GM12878 (cell line): ENCODE measurements at regions not wholly inside any gene's neighbourhood (a gene's known extent, or its start where the extent isn't known, plus 50 kb on each side); places are given as distances from the start of the nearest gene placed in this dataset.

Experiments
- ASH2L ChIP-seq: fragments of 300-600, 200-600 bp; sonication (generic); IDR thresholded peaks from 2 replicates; pipeline ENCODE4 v1.6.1; 2017; ENCODE audit warnings: low read depth, mild to moderate bottlenecking, borderline replicate concordance
- ETV6 ChIP-seq, 2 experiments: fragments of 450-650 bp in 1 of 2; IDR thresholded peaks in 1 of 2; conservative IDR thresholded peaks in 1 of 2; 2 replicates each; pipeline ENCODE4 v1.6.1; 2014; ENCODE audit warnings: antibody characterized with exemption in 1 of 2, borderline replicate concordance in 1 of 2, low read depth in 1 of 2, mild to moderate bottlenecking in 1 of 2, moderate library complexity in 1 of 2
- FOS ChIP-seq: IDR thresholded peaks from 3 replicates; pipeline ENCODE4 v1.6.1; 2011; ENCODE audit warnings: borderline replicate concordance; ENCODE audit not compliant: insufficient read length; ENCODE audit errors: extremely low read depth
- IRF4 ChIP-seq: IDR thresholded peaks from 2 replicates; pipeline ENCODE4 v1.6.1; 2011; ENCODE audit warnings: low read depth, low read length
- MEF2A ChIP-seq: IDR thresholded peaks from 2 replicates; pipeline ENCODE4 v1.6.1; 2011; ENCODE audit warnings: low read depth, mild to moderate bottlenecking, low read length, moderate library complexity; ENCODE audit not compliant: insufficient read depth
- MEF2B ChIP-seq: fragments of 450-650 bp; IDR thresholded peaks from 2 replicates; pipeline ENCODE4 v1.6.1; 2018; ENCODE audit warnings: mild to moderate bottlenecking, moderate library complexity; ENCODE audit not compliant: partially characterized antibody, poor library complexity, severe bottlenecking
- NFYB ChIP-seq: IDR thresholded peaks from 2 replicates; pipeline ENCODE4 v1.6.1; 2011; ENCODE audit warnings: low read depth, mild to moderate bottlenecking, low read length, improper control_type of control experiment, moderate library complexity; ENCODE audit not compliant: insufficient read depth
- SMAD1 ChIP-seq: fragments of 450-650 bp; IDR thresholded peaks from 2 replicates; pipeline ENCODE4 v1.6.1; 2018; ENCODE audit warnings: mild to moderate bottlenecking, low read depth; ENCODE audit not compliant: partially characterized antibody
- TARDBP ChIP-seq: IDR thresholded peaks from 2 replicates; pipeline ENCODE4 v1.6.1; 2016; ENCODE audit warnings: borderline replicate concordance
- ZZZ3 ChIP-seq: IDR thresholded peaks from 2 replicates; pipeline ENCODE4 v1.6.1; 2011; ENCODE audit warnings: low read depth; ENCODE audit not compliant: control insufficient read depth, insufficient read length
- TF ChIP-seq, protein P1 (sequence below): fragments of 450-650 bp; IDR thresholded peaks from 2 replicates; pipeline ENCODE4 v1.6.1; 2017; ENCODE audit warnings: mild to moderate bottlenecking
- TF ChIP-seq, protein P2 (sequence below): fragments of 450-650 bp; IDR thresholded peaks from 2 replicates; pipeline ENCODE4 v1.6.1; 2017; ENCODE audit warnings: mild to moderate bottlenecking, low read depth, inconsistent platforms; ENCODE audit not compliant: poor library complexity, severe bottlenecking

DNA sequence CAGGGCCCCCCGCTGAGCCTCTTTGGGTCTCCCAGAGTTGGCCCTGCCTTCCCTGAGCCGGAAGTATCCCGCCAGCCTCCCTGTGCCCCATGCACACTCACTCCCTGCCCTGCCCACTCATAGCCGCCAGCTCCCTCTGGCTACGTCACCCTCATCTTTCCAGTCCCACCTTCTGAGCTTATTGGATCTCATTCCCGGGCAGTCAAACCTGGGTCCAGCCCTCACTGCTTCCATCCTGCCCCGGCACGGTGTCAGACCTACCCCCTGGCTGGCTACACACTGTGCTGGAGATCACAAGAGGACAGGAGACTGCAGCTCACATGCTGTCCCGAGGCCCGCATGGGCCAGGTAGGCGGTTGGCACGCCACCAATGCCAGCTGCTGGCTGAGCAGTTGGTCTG is 147.2 kb downstream of the ASB1 start (continued):
- TF ChIP-seq, protein P1, sequence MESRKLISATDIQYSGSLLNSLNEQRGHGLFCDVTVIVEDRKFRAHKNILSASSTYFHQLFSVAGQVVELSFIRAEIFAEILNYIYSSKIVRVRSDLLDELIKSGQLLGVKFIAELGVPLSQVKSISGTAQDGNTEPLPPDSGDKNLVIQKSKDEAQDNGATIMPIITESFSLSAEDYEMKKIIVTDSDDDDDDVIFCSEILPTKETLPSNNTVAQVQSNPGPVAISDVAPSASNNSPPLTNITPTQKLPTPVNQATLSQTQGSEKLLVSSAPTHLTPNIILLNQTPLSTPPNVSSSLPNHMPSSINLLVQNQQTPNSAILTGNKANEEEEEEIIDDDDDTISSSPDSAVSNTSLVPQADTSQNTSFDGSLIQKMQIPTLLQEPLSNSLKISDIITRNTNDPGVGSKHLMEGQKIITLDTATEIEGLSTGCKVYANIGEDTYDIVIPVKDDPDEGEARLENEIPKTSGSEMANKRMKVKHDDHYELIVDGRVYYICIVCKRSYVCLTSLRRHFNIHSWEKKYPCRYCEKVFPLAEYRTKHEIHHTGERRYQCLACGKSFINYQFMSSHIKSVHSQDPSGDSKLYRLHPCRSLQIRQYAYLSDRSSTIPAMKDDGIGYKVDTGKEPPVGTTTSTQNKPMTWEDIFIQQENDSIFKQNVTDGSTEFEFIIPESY = no peak
- TF ChIP-seq FOS (no peak), NFYB (no peak), ASH2L (no peak), TARDBP (no peak), ZZZ3 (no peak), MEF2B (no peak), MEF2A (no peak), IRF4 (no peak), ETV6 (conservative IDR thresholded peaks at IDR 0.05 in 1 of 2, IDR thresholded peaks at IDR 0.05 in 1 of 2; ENCODE audit: borderline replicate concordance in 1 of 2, low read depth in 1 of 2) (no peak), SMAD1 (no peak)
- TF ChIP-seq, protein P2, sequence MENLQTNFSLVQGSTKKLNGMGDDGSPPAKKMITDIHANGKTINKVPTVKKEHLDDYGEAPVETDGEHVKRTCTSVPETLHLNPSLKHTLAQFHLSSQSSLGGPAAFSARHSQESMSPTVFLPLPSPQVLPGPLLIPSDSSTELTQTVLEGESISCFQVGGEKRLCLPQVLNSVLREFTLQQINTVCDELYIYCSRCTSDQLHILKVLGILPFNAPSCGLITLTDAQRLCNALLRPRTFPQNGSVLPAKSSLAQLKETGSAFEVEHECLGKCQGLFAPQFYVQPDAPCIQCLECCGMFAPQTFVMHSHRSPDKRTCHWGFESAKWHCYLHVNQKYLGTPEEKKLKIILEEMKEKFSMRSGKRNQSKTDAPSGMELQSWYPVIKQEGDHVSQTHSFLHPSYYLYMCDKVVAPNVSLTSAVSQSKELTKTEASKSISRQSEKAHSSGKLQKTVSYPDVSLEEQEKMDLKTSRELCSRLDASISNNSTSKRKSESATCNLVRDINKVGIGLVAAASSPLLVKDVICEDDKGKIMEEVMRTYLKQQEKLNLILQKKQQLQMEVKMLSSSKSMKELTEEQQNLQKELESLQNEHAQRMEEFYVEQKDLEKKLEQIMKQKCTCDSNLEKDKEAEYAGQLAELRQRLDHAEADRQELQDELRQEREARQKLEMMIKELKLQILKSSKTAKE = no peak
